GM12878 (cell line): ENCODE measurements at regions not wholly inside any gene's neighbourhood (a gene's known extent, or its start where the extent isn't known, plus 50 kb on each side); places are given as distances from the start of the nearest gene placed in this dataset.

Source experiments
- ATAC-seq: fragments of 200-7000 bp; cut with Tn5 transposase; 3 replicates; pipeline ENCODE4 v1.9.1; 2020; ENCODE audit warnings: mild to moderate bottlenecking, moderate library complexity
- BruUV-seq: library from RNA; stranded (reverse); fragments of 400-500 nt; replicated peaks from 2 replicates; lab custom pipeline; 2021; lab: Mats Ljungman, UMichigan
- CTCF ChIA-PET: fragments of 300-600 bp; sonication (Branson Sonifier 250); formaldehyde crosslinking; extraction: SDS; loops from one replicate; lab custom pipeline; 2021; ENCODE audit warnings: inconsistent platforms; lab: Yijun Ruan, JAX
- POLR2A ChIA-PET: fragments of 350-600 bp; formaldehyde crosslinking; extraction: SDS; loops from one replicate; lab custom pipeline; 2021; ENCODE audit warnings: inconsistent platforms; lab: Charles Lee
- RAD21 ChIA-PET: fragments of 300-600 bp; sonication (Branson Sonifier 250); formaldehyde crosslinking; loops from one replicate; lab custom pipeline; 2023; ENCODE audit warnings: antibody characterized with exemption; ENCODE audit not compliant: unreplicated experiment; lab: Charles Lee
- SMC1A ChIA-PET: fragments of 300-600 bp; sonication (Branson Sonifier 250); formaldehyde crosslinking; loops from one replicate; lab custom pipeline; 2023; ENCODE audit not compliant: unreplicated experiment, uncharacterized antibody; lab: Charles Lee
- DNase-seq: peaks from one replicate; pipeline ENCODE4 v3.0.0-alpha.2; 2011; ENCODE audit warnings: low read depth, low spot score
- FAIRE-seq: peaks from 3 replicates; lab custom pipeline; 2011; peaks lifted over from hg19 to GRCh38; lab: Jason Lieb, UNC
- H2AFZ ChIP-seq: 2 replicates; pipeline ENCODE4 v1.6.0; 2011; ENCODE audit warnings: low read depth, low read length, control low read depth; ENCODE audit not compliant: control insufficient read depth
- H3K27ac ChIP-seq: 2 replicates; pipeline ENCODE4 v1.5.1; 2011; ENCODE audit warnings: control low read depth; ENCODE audit not compliant: control insufficient read depth, insufficient read depth
- H3K27me3 ChIP-seq, 2 experiments: replicated peaks in 1 of 2; 2 replicates each; pipeline versions ENCODE4 v1.6.0 to v1.6.1; 2011; ENCODE audit warnings: low read length in 1 of 2; ENCODE audit not compliant: control insufficient read depth in 2 of 2, insufficient read depth in 2 of 2
- H3K36me3 ChIP-seq, 2 experiments: 2 replicates each; pipeline ENCODE4 v1.5.1; 2011; ENCODE audit warnings: low read length in 1 of 2; ENCODE audit not compliant: control insufficient read depth in 2 of 2, insufficient read depth in 2 of 2
- H3K4me1 ChIP-seq: 2 replicates; pipeline ENCODE4 v1.6.1; 2011; ENCODE audit warnings: mild to moderate bottlenecking, low read length, moderate library complexity, mixed read lengths; ENCODE audit not compliant: control insufficient read depth, insufficient read depth
- H3K4me2 ChIP-seq: 2 replicates; pipeline ENCODE4 v1.6.0; 2011; ENCODE audit warnings: control low read depth; ENCODE audit not compliant: control insufficient read depth, insufficient read depth
- H3K4me3 ChIP-seq: fragments of 200-600 bp; sonication (generic); 2 replicates; pipeline ENCODE4 v1.5.1; 2016
- H3K79me2 ChIP-seq: 2 replicates; pipeline ENCODE4 v1.6.0; 2011; ENCODE audit warnings: low read length; ENCODE audit not compliant: control insufficient read depth, insufficient read depth
- H3K9ac ChIP-seq: 2 replicates; pipeline ENCODE4 v1.8.0; 2011; ENCODE audit warnings: low read length, control low read depth, mixed read lengths; ENCODE audit not compliant: control insufficient read depth, insufficient read depth
- H3K9me3 ChIP-seq: replicated peaks from 3 replicates; pipeline ENCODE4 v1.5.1; 2011; ENCODE audit warnings: mild to moderate bottlenecking, low read length; ENCODE audit not compliant: control insufficient read depth, insufficient read depth
- H4K20me1 ChIP-seq: 2 replicates; pipeline ENCODE4 v1.6.0; 2011; ENCODE audit not compliant: control insufficient read depth, insufficient read depth
- CHD4 ChIP-seq: fragments of 200-600 bp; sonication (generic); IDR thresholded peaks from 2 replicates; pipeline ENCODE4 v1.6.1; 2016; ENCODE audit warnings: mild to moderate bottlenecking
- E4F1 ChIP-seq: fragments of 450-650 bp; IDR thresholded peaks from 2 replicates; pipeline ENCODE4 v1.6.1; 2018; ENCODE audit warnings: borderline replicate concordance, mild to moderate bottlenecking; ENCODE audit not compliant: partially characterized antibody
- STAT1 ChIP-seq: fragments of 450-650 bp; conservative IDR thresholded peaks from 2 replicates; pipeline ENCODE4 v1.6.1; 2014; ENCODE audit warnings: antibody characterized with exemption, mild to moderate bottlenecking
- TCF12 ChIP-seq: IDR thresholded peaks from 2 replicates; pipeline ENCODE4 v1.6.1; 2011; ENCODE audit warnings: low read depth, mild to moderate bottlenecking, low read length
- TCF7 ChIP-seq: IDR thresholded peaks from 2 replicates; pipeline ENCODE4 v1.6.1; 2014; ENCODE audit warnings: antibody characterized with exemption, borderline replicate concordance
- ZNF24 ChIP-seq: fragments of 450-650 bp; IDR thresholded peaks from 2 replicates; pipeline ENCODE4 v1.6.1; 2017; ENCODE audit warnings: antibody characterized with exemption, mild to moderate bottlenecking
- ZZZ3 ChIP-seq: IDR thresholded peaks from 2 replicates; pipeline ENCODE4 v1.6.1; 2011; ENCODE audit warnings: low read depth; ENCODE audit not compliant: control insufficient read depth, insufficient read length
- WGBS: methylation state at CpG from one replicate; pipeline ENCODE4 v1.1.6; 2016; ENCODE audit warnings: low lambda C conversion rate; ENCODE audit not compliant: insufficient replicate concordance, insufficient coverage; ENCODE audit errors: missing lambda C conversion rate; 5-methylcytosine and 5-hydroxymethylcytosine counted together
- in situ Hi-C: fragments of 300-500 bp; cut with MboI; formaldehyde crosslinking; loops from 9 replicates; pipeline ENCODE4 v1.14.3; 2018; ENCODE audit warnings: mixed read lengths
- intact Hi-C: fragments of 100-400 bp; cut with micrococcal nuclease; formaldehyde crosslinking; loops from one replicate; pipeline ENCODE4 v1.14.2; 2022; ENCODE audit not compliant: unreplicated experiment

GRCh38 chr2:55123851-55124269 lies 73.6 kb upstream of the RTN4 start (continued):
- TF ChIP-seq E4F1 (no peak), CHD4 (no peak), ZNF24 (no peak), STAT1 (no peak)
- TF ChIP-seq, all 136 proteins: peak for 0

- FAIRE-seq, result peak; percentile 35
- Histone ChIP-seq H3K4me1 (peaks cover 15% of the 10 kb centered on the region), H4K20me1 (no peaks in the 10 kb centered on the region), H3K27me3 (no peaks in the 10 kb centered on the region), H3K9ac (no peak overlapping the region), H3K4me2 (no peak overlapping the region), H3K79me2 (no peaks in the 10 kb centered on the region), H2AFZ (peak overlapping the region; percentile 21; the same call in 1 of the 2 replicates), H3K9me3 (no peaks in the 10 kb centered on the region), H3K36me3 (no peaks in the 10 kb centered on the region), H3K27ac (no peak overlapping the region), H3K4me3 (no peak overlapping the region)
- 0 out of 2 replicates have a peak, but pooled peaks have one; percentile 12 for TF ChIP-seq TCF12
- TF ChIP-seq TCF7, result no peak
- no peak for TF ChIP-seq ZZZ3
- DNase-seq, result no peak
- 78% methylated on average over 8 of the region's 8 CpGs for WGBS
- intact Hi-C loops (no loop called here), in situ Hi-C loops (no loop called here)
- ChIA-PET POLR2A (interaction anchor here (0.6 kb wide), 1 partner anchor 142 kb away, joined by 4 read pairs; no protein-coding TSS in a partner anchor), RAD21 (interaction anchor here (0.8 to 1.1 kb wide), 2 partner anchors 41 to 51 kb away, joined by 3 to 4 read pairs; no protein-coding TSS in a partner anchor), SMC1A (interaction anchor here (0.8 to 1.9 kb wide), 10 partner anchors 11 to 67 kb away, joined by 3 to 5 read pairs (median 4); no protein-coding TSS in a partner anchor), CTCF (interaction anchor here (1.1 to 1.5 kb wide), 4 partner anchors 8 to 48 kb away, joined by 3 to 4 read pairs (median 3); no protein-coding TSS in a partner anchor)
- no peak for ATAC-seq
- no TSS peak for BruUV-seq
Observed at GRCh38 chr2:55120634-55121359, 70.5 kb upstream of the RTN4 start.
